T-helper 2 cell treated with Interferon-gamma antibody and Interleukin-4, amounts not matched to agents 100 ng/mL and 5 ng/mL, for 36 hours (primary cell): ENCODE measurements at regions not wholly inside any gene's neighbourhood (a gene's known extent, or its start where the extent isn't known, plus 50 kb on each side); places are given as distances from the start of the nearest gene placed in this dataset.

Experiments
- intact Hi-C: fragments of 100-400 bp; cut with micrococcal nuclease; formaldehyde crosslinking; loops from one replicate; pipeline ENCODE4 v1.15.1; 2023

- intact Hi-C loops = no loop called here
Measured at GRCh38 chr2:221635949-221636348, 63.8 kb upstream of the EPHA4 start.

DNA sequence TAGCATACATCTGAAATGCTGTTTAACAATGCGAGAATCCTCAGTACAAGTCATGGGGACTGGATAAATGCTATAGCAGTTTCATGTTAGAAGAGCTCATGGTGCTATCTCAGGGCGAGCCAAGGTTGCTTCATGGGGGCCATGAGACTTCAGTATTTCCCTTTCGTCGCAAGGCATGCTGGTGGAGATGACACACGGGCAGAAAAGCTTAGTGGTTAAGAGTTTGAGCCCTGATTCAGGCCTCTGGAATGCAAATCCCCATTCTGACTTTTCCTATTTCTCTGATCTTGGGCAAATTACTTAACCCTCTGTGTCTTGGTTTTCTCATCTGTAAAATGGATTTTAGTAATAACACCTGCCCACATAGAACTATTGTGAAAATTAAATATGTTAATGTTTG lies 57.4 kb upstream of the EPHA4 start:
- intact Hi-C loops = no loop called here

DNA sequence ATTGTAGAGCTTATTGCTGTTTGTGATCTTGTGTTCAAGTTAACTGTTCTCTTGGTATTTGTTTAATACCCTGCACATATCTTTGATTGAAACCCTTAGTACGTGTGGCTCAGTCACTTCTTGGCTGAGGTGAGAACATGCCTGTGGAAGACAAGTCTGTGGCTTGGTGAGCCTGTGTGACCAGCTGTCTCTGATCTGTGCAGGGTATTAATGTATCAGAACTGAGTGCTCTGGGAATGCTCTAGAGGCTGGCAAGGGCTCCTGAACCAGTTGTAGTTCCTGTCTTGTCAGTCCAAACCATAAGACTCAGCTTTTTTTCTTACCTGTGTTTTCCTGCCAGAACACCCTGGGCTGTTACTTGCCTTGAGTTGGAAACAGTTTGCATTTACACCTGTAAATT lies 52.4 kb upstream of the EPHA4 start:
- intact Hi-C loops = no loop called here
